Endometrial microvascular endothelial cells (primary cell): ENCODE measurements at regions not wholly inside any gene's neighbourhood (a gene's known extent, or its start where the extent isn't known, plus 50 kb on each side); places are given as distances from the start of the nearest gene placed in this dataset.
"Not testable (repeated sequence)": the region's sequence is repeated elsewhere in the genome, so short reads cannot be mapped to it uniquely, and the experiment has no call there.

Experiments
- in situ Hi-C: cut with HindIII; loops from 2 replicates; pipeline ENCODE4 v1.10.0; 2017; ENCODE audit warnings: low sequenced_read_pairs, low pct_unique_long_range_greater_than_20kb; ENCODE audit errors: inconsistent ontology term

DNA sequence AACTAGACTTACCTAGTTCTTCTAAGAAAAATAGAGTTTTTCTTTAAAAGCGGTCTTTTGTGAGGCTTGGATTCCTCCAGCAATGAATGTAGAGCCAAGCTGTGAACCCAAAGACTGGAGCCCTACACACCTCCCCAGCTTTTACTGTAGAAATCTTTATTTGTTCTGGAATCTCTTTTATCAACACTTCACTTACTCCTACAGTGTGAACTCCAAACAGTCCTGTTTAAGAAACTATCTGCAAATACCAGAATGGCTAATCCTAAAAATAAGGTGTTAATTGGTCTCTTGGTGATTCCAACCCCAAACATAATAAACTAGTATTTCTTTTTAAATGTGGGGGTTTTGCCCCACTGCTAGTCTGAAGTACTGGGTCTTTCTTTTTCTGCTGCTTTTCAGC, 103.9 kb downstream of the ENC1 start:
- in situ Hi-C loops: no loop called here

DNA sequence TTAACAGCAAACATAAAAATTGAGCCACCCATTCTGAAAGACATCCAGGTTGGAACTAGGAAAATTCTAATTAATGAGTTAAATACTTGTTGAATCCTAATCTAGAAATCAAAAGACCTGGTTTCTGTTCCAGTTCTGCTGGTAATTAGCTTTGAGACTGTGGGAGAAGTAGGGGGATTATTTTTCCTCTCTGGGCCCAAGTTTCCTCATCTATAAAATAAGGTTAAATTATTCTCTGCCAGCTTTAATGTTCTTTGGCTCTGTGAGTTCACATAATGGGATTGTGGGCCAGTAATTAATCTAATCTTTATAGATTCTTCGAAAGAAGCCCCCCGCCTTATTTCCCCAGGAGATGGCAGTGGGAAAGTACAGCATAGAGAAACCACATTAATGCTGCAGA, 104.6 kb downstream of the ENC1 start:
- in situ Hi-C loops: no loop called here

DNA sequence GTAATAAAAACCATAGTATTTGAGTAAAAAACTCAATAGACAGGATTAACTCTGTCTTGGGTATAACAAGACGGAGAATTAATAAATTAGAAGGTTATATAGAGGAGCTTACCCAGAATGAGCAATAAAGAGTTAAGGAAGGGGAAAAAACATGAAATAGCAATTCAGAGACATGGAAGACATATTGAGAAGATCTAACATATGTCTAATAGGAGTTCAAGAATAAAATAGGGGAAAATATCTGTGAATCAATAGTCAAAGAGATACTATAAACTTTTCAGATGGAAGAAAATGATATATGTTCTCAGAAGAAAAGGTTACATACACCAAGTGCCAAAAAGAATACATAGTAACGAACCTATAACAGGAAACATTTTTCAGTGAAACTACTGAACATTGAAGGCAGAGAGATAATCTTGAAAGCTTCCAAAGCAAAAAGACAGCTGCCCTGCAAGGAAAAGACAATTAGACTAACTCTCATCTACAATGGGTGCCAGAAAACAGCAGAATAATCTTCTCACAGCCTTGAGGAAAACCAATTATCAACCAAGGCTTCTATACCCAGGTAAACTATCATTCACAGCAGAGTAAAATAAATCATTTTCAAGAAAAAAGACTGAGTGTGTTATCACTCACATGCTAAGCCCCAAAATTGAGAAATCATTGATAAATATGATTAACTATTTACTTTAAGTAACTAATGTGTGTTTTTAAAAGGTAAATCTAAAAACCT, 106.0 kb downstream of the ENC1 start:
- in situ Hi-C loops: no loop called here

DNA sequence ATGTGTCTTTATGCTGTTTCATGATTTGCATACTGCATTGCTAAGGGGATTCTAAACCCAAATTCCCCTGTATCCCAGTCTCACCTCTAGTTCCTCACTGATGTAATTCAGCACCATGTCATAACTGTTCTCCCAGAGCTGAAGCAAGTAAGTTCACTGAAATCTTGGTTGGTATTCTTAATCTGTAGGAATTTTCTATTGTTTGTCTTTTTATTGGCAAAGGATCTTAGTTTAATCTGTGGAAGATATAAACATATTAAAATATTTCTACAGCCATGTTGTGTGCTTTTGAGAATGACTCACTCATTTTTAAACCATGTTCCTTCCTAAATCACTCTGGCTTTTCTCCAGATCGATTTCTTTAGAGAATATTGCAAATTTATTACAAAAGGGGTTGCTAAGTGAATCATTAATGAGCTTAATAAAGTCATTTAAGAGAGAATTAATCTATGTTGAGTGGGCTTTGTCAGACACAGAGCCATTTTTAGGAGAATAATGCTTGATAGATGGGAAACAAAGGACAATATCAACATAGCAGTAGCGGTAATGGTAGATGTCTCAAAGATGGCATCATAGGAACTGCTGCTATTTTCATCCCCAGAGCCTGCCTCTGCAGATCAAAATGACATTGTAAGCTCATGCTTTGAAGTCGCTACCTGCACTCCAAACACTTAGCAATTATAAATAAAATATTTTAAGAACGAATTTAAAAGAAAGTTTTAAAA, 110.0 kb downstream of the ENC1 start:
- in situ Hi-C loops: no loop called here

DNA sequence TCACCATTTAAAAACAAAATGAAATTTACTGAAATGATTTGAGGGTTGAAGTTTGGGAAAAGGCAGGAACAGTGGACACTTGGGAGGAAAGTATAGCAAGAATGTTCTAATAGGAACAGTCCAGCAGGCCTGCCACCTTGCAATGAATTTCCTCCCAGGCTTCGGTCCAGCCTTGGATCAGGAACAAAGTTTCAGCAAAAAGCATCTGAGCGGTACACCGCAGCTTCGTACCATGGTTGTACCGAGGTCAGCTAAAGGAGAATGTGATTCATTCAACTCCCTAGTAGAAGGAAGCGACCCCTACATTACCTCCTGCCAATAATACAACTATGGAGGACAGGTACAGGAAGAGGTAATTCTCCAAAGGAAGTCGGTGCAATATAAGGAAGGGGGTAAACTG, 111.4 kb downstream of the ENC1 start:
- in situ Hi-C loops: no loop called here

DNA sequence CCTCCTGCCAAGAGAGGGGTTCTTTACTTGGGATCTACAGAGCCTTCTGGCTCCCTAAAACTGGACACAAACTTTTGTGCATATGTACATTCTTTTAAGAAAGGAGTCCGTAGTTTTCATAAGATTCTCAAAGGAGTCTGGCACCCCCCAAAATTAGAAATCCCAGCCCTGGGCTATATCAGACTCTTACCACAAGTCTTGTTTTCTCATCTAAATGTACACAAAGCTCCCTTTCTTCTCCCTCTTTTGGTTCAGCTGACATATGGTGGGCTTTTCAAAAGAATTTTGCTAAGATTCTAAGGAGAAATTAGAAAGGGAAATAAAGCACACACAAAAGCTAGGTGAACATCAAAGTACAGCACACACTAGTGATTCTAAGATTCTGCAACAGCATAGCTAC, 114.4 kb downstream of the ENC1 start:
- in situ Hi-C loops: no loop called here

DNA sequence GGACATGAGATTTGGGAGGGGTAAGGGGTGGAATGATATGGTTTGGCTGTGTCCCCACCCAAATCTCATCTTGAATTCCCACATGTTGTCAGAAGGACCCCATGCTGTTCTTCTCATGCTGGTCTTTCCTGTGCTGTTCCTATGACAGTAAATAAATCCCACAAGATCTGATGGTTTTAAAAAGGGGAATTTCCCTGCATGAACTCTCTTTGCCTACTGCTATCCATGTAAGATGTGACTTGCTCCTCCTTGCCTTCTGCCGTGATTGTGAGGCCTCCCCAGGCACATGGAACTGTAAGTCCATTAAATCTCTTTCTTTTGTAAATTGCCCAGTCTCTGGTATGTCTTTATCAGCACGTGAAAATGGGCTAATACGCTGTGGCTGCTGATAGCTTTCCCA, 115.8 kb downstream of the ENC1 start:
- in situ Hi-C loops: not testable (repeated sequence)

DNA sequence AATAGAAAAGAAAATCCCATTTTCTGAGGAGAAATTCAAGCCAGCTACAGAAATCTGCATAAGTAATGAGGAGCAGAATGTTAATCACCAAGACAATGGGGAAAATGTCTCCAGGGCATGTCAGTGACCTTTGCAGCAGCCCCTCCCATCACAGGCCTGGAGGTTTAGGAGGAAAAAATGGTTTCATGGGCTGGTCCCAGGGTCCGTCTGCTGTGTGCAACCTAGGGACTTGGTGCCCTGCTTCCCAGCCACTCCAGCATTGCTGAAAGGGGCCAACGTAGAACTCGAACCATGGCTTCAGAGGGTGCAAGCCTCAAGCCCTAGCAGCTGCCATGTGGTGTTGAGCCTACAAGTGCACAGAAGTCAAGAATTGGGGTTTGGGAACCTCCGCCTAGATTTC, 116.8 kb downstream of the ENC1 start:
- in situ Hi-C loops: not testable (repeated sequence)

DNA sequence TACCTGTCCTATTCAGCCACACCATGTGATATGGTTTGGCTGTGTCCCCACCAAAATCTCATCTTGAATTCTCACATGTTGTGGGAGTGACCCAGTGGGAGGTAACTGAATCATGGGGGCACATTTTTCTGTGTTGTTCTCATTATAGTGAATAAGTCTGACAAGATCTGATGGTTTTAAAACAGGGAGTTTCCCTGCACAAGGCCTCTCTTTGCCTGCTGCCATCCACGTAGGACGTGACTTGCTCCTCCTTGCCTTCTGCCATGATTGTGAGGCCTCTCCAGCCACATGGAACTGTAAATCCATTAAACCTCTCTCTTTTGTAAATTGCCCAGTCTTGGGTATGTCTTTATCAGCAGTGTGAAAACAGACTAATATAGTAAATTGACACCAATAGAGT, 117.7 kb downstream of the ENC1 start:
- in situ Hi-C loops: not testable (repeated sequence)

DNA sequence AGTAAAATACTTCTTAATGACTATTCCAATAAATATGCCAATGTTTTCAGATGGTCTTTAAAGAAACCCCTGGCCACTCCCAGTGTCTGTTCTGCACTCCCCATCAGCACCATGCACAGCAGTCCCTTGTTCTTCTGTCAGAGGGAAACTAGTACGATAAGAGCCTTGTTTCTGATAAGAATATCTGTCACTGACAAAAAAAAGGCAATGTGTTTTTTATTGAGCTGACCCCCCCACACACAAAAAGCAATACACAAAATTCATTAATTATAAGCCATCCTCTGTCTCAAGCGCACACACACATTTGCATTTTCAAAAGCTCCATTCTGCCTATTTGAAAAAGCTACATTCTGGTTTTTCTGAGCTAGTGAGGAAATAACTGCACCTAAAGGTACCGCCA, 119.1 kb downstream of the ENC1 start:
- in situ Hi-C loops: no loop called here

DNA sequence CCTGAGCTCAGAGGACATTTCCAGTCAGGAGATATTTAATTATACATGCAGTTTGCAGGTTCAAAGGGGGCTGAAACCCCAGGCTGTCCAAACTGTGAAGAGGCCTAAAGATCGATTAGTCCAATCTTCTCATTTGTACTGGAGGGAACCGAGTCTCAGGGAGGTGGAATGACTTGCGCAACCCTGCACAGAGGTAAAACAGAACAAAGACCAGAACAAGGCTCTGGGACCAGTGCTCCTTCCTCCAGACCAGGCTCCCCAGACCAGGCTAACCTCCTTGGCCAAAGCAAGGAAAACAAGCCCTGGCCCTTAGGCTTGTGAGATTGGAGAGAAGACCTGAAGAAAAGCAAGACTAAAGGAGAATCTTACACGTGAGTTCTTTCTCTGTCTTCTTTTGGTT, 120.8 kb downstream of the ENC1 start:
- in situ Hi-C loops: no loop called here

DNA sequence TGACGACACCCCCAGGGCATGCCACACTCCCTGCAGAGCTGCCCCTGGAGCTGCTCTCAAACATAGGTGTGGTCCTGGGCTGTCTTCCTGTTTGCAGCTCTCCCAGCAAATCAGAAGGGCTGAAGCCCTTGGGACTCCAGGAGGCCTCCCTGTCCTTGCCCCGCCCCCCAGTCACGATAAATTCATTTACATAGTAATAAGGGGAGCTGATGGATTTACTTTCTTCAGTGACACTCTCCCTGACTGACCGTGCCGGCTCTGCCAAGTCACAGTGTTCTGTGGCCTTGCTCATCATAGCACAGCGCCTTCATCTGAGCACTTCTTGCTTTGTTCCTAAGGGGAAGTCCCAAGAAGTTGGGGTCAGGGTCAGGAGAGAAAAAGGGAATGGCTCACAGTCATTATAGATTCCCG, 121.4 kb downstream of the ENC1 start:
- in situ Hi-C loops: no loop called here

DNA sequence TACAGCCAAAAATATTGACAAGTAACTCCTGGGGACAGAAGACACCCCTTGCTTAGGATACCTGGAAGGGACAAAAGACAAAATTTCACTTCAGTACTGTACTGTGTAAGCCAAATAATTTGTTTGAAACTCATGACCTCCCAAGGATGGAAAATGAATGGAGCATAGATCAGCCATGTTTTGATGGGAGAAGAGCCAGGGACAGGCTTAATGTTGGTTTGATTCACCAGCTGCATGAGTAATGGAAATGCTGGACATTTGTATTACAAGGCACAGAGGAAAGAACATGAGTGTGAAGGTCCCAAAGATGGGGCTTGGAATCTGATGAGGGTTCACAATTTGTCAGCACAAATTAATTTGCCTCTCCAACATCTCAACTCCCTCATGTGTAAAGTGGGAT, 122.8 kb downstream of the ENC1 start:
- in situ Hi-C loops: no loop called here

DNA sequence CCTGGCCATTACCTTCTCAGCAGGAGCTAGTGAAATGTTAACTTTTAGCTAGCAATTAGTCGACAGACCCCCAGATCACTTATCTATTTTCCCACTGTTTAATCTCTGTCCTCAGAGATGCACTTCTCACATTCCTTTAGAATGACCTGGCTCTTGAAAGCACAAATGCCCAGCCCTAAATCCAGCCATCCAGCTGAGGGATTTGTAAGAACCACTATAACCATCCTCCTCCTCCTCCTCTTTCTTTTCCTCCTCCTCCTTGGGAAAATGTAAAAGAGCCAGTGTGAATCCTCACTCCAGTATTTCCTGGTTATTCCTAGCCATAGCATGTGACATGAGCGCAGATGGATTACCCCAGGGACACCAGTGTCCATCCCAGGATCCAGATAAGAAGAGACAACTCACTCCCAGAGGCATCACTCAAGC, 124.3 kb downstream of the ENC1 start:
- in situ Hi-C loops: no loop called here

DNA sequence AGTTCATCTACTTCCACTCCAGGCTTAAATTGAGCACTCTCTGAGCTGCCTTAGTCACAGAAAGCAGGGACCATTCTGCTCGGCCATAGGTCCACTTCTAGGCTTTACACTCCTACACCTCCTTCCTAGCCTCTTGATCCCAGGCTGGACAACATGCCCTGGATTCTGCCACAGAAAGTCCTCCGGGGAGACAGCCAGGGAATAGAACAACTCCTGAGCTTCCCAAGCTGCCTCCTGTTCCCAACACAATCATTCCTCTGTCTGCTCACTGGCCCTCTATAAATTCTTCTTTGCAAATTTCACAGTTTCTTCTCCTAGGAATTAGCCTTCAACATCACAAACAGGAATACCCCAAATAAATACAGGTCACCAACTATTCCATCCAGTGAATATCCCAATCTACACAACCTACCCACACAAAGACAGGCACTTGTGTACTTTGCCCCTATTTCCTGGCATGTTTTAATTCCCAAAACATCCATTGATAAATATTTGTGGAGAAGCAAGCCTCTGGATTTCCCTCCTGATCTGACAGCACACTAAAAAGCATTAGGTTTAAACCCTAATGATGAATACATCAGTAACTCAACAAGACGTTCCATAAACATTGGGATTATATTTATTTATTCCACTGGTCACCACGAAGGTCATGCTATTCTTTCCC, 125.5 kb downstream of the ENC1 start:
- in situ Hi-C loops: no loop called here

DNA sequence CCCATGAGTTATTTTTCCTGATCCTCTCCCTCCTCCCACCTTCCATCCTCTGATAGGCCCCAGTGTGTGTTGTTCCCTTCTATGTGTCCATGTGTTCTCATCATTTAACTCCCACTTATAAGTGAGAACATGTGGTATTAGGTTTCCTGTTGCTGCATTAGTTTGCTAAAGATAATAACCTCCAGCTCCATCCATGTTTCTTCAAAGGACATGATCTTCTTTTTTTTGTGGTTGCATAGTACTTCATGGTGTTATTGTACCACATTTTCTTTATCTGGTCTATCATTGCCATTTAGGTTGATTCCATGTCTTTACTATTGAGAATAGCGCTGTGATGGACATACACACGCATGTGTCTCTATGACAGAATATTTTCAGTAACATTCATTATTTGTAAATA, 128.8 kb downstream of the ENC1 start:
- in situ Hi-C loops: not testable (repeated sequence)

DNA sequence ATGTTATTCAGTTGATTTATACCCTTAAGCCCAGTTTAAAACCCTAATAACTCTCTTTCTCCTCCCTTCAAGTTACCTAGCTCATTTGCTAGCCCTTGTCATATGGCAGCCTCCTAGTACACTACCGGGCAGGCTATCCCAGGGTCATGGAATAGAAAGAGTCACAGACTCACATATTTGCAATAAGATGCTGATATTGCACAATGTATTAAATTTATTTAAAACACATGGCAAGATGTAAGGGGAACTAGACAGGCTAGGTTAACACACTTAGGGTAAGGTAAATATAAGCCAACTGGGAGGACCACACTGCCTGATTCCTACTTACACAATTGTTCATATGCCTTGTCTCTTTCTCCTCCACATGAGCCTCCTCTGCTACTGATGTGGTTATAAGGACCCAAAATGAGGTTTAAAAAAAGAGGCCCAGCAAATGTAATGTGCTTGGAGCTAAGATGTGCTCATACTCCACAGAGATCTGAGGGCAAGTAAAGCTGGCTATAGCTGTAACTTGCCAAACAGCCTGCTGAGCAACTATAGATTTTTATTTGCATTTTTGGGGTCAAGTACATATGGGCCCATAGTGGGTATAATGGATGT, 130.0 kb downstream of the ENC1 start:
- in situ Hi-C loops: no loop called here

DNA sequence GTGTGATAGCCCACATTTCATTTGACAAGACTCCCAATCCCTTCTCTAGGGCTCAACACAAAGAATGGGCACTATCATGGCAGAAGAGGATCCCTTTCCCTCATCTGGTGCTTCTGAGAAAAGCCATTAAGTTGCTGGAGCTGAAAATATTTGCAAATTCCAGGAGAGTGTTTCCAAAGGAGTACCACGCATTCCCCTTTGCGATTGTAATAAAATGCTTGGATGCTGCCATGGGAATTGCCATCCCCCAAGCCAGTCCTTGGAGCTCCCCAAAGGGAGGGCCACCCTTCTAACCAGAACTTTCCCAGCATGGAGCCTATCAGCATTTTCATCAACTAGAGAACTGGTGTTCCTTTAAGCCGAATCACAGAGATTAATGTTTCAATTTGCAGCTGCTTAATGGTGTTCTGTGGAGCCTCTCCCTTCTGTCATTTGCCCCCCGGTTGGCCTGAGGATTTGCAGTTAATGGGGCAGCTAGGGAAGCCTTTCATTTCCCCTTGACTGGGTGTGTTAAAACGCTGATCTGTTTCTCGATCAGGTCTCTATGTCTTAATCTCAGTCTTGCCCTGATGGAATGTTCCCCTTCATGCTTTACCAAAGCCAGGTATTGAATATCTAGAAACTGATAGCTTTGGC, 133.0 kb downstream of the ENC1 start:
- in situ Hi-C loops: no loop called here

DNA sequence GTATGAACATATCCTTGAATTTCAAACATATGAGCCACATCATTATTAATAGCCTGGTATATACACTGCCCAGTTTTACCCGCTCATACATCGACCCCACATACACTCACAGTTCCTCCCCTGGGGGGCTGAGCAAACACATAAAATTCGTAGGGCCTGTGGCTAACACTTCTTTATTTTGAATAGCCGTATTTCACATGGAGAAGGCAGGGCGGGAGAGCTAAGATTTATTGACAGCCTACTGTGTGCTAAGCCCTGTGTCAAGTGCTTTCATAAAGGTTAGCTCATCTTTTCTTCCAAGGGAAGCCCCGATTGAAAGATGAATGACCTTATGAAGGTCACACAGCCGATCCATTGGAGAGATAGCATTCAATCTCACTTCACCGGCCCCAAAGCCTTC, 134.4 kb downstream of the ENC1 start:
- in situ Hi-C loops: no loop called here
